Body of pancreas (tissue), 4 donors: ENCODE measurements at regions not wholly inside any gene's neighbourhood (a gene's known extent, or its start where the extent isn't known, plus 50 kb on each side); places are given as distances from the start of the nearest gene placed in this dataset.

ENCODE experiments used
- POLR2A ChIP-seq, 3 donors: fragments of 450-650 bp; IDR thresholded peaks; one replicate each; pipeline ENCODE4 v1.6.1; 2016; ENCODE audit warnings: antibody characterized with exemption in 3 of 3, mild to moderate bottlenecking in 2 of 3
- TF ChIP-seq, protein P1 (sequence below), 7 experiments: fragments of 450-650 bp in 4 of 7; fragments of 200-600 bp in 3 of 7; sonication (generic) in 3 of 7; IDR thresholded peaks; one replicate each; pipeline ENCODE4 v1.5.1; 2016 to 2019; ENCODE audit warnings: antibody characterized with exemption in 7 of 7

- TF ChIP-seq, protein P1, sequence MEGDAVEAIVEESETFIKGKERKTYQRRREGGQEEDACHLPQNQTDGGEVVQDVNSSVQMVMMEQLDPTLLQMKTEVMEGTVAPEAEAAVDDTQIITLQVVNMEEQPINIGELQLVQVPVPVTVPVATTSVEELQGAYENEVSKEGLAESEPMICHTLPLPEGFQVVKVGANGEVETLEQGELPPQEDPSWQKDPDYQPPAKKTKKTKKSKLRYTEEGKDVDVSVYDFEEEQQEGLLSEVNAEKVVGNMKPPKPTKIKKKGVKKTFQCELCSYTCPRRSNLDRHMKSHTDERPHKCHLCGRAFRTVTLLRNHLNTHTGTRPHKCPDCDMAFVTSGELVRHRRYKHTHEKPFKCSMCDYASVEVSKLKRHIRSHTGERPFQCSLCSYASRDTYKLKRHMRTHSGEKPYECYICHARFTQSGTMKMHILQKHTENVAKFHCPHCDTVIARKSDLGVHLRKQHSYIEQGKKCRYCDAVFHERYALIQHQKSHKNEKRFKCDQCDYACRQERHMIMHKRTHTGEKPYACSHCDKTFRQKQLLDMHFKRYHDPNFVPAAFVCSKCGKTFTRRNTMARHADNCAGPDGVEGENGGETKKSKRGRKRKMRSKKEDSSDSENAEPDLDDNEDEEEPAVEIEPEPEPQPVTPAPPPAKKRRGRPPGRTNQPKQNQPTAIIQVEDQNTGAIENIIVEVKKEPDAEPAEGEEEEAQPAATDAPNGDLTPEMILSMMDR (IDR thresholded peaks at IDR 0.05), result no peak
- TF ChIP-seq POLR2A (IDR thresholded peaks at IDR 0.05), result no peak
These were observed 320.7 kb downstream of the PTPRU start for GRCh38 chr1:29557066-29557465.
